GM19397 (cell line): ENCODE measurements at regions not wholly inside any gene's neighbourhood (a gene's known extent, or its start where the extent isn't known, plus 50 kb on each side); places are given as distances from the start of the nearest gene placed in this dataset.

Experiments
- ATAC-seq: cut with Tn5 transposase; IDR thresholded peaks from one replicate; pipeline ENCODE4 v1.9.1; 2021; ENCODE audit warnings: mild to moderate bottlenecking, moderate library complexity; ENCODE audit not compliant: unreplicated experiment

GRCh38 chr20:20993372-20993771 is 112.8 kb downstream of the LINC00237 start:
- ATAC-seq: no peak

- no peak for ATAC-seq
These were observed 113.3 kb downstream of the LINC00237 start for GRCh38 chr20:20992686-20993360.

- no peak for ATAC-seq
These were observed 113.9 kb downstream of the LINC00237 start for GRCh38 chr20:20992277-20992676.

- ATAC-seq: no peak
These were observed 117.1 kb downstream of the LINC00237 start for GRCh38 chr20:20989081-20989480.

- ATAC-seq: no peak
These were observed 126.2 kb downstream of the LINC00237 start for GRCh38 chr20:20979934-20980333.

GRCh38 chr20:20977786-20978185 is 128.4 kb downstream of the LINC00237 start:
- ATAC-seq: no peak

GRCh38 chr20:20972490-20972889 is 133.7 kb downstream of the LINC00237 start:
- ATAC-seq: no peak

- ATAC-seq: no peak
These were observed 134.3 kb downstream of the LINC00237 start for GRCh38 chr20:20971810-20972209.

GRCh38 chr20:20970841-20971240 is 135.3 kb downstream of the LINC00237 start:
- ATAC-seq: no peak

- no peak for ATAC-seq
These were observed 136.4 kb downstream of the LINC00237 start for GRCh38 chr20:20969701-20970280.

GRCh38 chr20:20967564-20968184 is 138.5 kb downstream of the LINC00237 start:
- no peak for ATAC-seq

GRCh38 chr20:20966171-20966570 is 140.0 kb downstream of the LINC00237 start:
- no peak for ATAC-seq

- ATAC-seq: no peak
These were observed 147.0 kb downstream of the LINC00237 start for GRCh38 chr20:20959031-20959755.

GRCh38 chr20:20956513-20956931 is 149.6 kb downstream of the LINC00237 start:
- no peak for ATAC-seq

- no peak for ATAC-seq
These were observed 150.3 kb downstream of the LINC00237 start for GRCh38 chr20:20955892-20956291.

GRCh38 chr20:20953738-20954618 is 152.2 kb downstream of the LINC00237 start:
- no peak for ATAC-seq

GRCh38 chr20:20950620-20951019 is 155.5 kb downstream of the LINC00237 start:
- no peak for ATAC-seq

GRCh38 chr20:20946122-20946759 is 159.9 kb downstream of the LINC00237 start:
- ATAC-seq: no peak

GRCh38 chr20:20941468-20941889 is 164.7 kb downstream of the LINC00237 start:
- no peak for ATAC-seq

GRCh38 chr20:20939006-20939405 is 167.2 kb downstream of the LINC00237 start:
- no peak for ATAC-seq
